NCI-H510A treated with DMSO at 0.1 percent for 48 hours (cell line): ENCODE measurements at regions not wholly inside any gene's neighbourhood (a gene's known extent, or its start where the extent isn't known, plus 50 kb on each side); places are given as distances from the start of the nearest gene placed in this dataset.
"Not testable (repeated sequence)": the region's sequence is repeated elsewhere in the genome, so short reads cannot be mapped to it uniquely, and the experiment has no call there.

Source experiments
- DNase-seq: peaks from one replicate; lab custom pipeline; 2025; lab: John Stamatoyannopoulos, UW

GRCh38 chr13:109398071-109398470 is 388.3 kb downstream of the IRS2 start:
- not testable (repeated sequence) for DNase-seq

DNA sequence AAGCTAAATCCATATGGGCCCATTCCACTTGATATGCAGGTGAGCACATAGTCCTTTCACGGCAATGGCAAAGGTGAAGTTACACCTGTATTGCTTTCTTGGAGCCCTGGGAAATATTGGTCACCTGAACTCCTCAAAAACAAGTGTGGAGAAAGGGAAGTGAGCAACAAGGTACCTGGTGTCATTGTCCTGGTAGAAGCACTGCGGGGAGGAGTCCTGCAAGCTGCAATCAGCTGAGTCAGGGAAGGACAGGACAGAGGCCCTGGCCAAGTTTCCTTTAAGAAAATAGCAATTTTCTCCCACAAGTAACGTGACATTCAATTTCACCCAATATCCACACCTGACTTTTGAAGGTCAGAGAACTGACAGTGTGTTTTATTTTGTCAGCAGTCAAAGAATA is 389.1 kb downstream of the IRS2 start:
- no peak for DNase-seq

GRCh38 chr13:109396266-109396665 is 390.1 kb downstream of the IRS2 start:
- no peak for DNase-seq

GRCh38 chr13:109395014-109395413 is 391.4 kb downstream of the IRS2 start:
- no peak for DNase-seq

DNA sequence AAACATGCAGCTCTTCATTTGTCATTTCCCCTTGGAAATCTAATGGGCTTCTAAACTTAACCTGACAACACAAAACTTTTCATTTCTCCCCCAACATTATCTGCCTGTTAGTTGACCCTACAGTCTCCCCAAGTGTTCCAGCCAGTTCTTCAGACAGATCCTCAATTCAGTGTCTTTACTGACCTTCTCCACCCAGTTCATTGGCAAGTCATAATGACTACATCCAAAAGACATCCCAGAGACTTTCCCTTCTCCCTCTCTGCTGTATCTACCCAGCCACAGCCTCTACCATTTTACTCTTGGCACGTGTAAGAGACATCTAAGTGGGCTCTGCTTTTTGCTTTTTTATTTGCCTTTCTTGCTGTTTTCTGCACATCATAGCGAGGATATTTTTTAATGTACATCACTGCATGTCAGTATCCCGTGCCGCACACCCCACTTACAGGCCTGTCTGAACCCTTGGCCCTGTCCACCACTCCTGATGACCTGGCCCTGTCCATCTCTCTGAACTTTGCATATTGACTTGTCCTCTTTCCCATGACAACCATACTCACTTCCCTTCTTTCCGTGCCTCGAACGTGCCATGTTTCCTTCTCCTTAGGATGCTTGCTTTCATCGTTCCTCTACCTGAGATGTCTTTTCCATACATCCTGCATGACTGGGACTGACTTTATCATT is 391.9 kb downstream of the IRS2 start:
- no peak for DNase-seq

- DNase-seq: no peak
Measured at GRCh38 chr13:109393045-109393444, 393.3 kb downstream of the IRS2 start.

DNA sequence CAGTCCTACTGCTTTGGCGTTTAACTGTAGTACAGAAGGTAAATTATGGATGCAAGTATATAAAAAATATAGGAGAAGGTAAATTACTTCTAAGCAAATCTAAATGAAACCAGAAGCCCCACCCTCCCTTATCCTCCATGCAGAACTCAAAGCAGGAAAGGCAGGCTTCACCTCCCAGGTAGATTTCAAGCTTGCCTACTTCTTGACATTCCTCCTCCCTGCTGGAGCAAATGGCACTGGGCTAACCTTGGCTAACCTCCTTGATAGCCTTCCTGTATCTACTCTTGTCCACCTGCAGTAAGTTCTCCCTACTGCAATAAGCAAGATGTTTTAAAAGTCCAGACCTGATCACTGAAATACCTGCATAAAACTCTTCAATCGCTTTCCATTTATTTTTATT is 396.0 kb downstream of the IRS2 start:
- DNase-seq: no peak

DNA sequence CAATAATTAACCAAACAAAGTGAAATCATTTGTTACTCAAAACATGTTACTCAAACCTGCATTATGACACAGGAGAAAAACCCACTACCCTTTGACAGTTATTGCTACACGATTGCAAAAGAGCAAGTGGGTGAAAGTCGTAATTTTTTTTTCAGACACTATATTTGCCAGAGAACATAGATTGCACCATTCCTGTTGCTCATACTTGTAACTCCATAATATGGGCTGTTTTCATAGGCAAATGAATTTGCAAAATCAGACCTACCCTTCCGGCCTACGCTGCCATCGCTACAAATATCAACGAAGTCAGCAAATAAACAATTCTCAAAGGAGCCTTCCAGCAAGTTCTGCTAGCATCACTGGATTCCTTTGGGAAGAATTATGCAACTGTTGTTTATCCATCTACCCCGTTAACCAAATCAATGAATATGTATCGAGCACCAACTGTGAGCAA is 396.5 kb downstream of the IRS2 start:
- no peak for DNase-seq

GRCh38 chr13:109389456-109389855 is 396.9 kb downstream of the IRS2 start:
- DNase-seq: no peak

DNA sequence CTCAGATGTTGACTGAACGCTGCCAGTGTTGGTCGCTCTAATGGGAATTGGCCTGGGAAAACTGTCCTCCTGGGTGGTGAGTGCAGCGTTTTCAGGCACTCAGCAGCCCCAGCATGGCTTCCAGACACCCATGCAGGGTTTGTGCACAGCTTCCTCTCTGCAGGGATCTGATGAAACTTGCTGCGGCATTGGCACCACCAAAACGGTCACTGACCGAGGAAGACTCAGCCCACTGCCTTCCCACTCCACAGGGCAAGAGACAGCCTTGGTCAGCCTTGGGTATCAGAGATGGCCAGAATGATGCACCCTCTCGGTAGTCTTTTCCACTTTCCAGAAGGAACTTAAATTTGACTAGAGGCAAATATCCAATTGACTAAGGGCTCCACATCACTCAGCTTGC is 398.9 kb downstream of the IRS2 start:
- no peak for DNase-seq

- DNase-seq: no peak
Measured at GRCh38 chr13:109385242-109385560, 401.2 kb downstream of the IRS2 start.

DNA sequence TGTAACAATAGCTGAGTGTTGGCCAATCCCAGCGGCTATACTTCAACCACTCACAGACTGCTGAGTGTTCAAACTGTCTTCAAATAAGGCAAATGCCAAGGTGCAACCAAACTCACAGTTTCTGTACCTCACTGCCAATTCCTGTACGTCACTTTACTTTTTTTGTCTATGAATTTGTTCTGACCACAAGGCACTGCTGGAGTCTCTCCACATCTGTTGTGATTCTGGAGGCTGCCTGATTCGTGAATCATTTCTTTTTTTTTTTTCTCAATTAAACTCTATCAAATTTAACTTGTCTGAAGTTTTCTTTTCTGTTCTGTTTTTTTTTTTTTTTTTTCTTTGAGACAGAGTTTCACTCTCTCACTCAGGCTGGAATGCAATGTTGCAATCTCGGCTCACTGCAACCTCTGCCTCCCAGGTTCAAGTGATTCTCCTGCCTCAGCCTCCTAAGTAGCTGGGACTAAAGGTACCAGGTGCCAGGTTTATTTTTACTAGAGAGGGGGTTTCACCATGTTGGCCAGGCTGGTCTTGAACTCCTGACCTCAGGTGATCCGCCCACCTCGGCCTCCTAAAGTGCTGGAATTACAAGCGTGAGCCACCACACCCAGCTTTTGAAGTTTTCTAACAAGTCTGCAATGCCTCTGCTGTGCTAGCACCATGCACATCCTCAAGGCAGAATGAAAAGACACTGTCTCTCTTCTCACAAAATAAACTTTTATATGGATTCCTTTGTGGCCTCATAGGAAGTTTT is 401.7 kb downstream of the IRS2 start:
- no peak for DNase-seq

DNA sequence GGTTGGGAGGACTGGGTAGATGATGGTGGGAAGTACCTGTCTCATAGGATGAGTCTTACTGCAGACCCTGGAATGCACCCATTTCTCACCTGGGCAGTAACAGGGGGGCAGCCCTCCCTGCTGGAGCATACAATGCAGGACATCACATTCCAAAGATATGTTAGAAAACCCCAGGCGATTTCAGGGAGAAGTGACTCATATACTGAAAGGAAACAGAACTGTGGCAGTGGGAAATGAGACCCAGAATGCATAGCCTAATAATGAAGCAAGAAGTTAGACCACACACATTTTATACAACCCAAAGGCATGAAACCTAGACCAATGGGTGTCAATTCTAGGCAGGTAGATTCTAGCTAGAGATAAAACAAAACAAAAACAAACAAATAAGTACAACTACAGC is 402.7 kb downstream of the IRS2 start:
- no peak for DNase-seq

GRCh38 chr13:109381546-109382180 is 404.7 kb downstream of the IRS2 start:
- DNase-seq: no peak

DNA sequence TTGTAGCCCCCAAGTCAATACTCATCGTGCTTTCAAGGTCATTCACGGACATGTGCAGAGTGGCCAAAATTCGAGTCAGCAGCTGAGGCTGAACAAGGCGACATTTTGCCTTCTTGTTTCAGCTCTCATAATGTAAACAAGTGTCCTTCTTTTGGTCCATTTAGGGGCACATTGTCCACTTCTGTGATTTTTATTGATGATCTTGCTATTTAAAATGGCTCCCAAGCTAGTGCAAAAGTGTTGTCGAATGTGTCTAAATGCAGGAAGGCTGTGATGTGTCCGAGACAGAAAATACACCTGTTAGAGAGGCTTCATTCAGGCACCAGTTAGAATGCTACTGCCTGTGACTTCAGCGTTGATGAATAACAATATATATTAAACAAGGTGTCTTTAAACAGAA is 405.9 kb downstream of the IRS2 start:
- no peak for DNase-seq

DNA sequence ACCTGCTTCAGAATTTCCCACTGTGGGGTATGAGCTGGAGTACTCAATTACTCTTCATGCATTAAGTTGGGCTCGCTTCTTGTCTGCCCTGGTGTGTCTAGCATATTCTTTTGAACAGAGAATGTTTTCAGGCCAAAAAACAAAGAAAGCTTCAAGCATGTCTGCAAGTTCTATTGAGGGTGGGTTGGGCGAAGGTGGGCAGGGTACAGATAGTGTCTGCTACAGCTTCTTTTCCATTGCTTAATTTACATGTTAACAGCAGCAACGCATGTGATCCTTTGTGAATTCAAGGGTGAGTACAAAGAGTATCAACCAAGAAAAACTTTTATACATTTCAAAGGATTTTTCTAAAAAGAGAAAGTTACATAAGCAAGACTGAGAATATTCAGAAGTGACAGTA is 406.5 kb downstream of the IRS2 start:
- no peak for DNase-seq

DNA sequence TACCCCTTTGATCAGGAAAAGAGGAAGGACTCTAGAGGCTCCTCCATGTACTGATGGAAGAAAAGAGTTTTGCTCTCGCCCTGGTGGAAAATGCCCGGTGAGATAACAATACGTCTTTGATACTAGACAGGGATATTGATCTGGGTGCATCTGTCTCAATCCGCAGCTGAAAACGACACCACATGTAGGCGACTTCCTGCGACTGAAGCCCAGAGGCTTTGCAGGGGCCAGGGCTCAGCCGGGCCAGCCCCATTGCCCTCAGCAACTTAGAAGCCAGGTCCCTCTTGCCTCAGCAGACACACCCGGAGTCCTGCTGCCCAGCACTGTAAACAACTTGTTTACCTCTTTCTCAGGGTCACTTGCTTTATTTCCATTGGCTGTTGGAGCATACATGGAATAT is 409.4 kb downstream of the IRS2 start:
- no peak for DNase-seq

GRCh38 chr13:109374609-109375200 is 411.7 kb downstream of the IRS2 start:
- DNase-seq: no peak

DNA sequence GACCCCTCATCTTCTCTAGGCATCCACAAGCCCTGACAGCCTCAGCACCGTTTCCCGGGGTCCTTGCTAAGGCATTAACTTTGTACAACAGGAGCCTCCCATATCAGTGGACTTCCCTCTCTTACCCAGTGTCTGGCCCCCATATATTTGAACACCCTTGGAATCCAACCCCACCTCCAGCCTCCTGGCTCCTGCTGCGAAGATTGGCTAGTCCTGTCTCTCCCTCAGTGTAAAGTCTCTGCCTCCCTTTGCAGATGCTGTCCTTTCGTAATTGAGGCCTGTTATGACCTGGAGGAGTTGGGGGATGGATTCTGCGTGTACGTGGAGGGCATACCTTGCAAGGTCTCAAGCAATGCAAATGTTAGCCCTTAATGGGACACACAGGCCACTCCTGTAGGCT is 413.7 kb downstream of the IRS2 start:
- DNase-seq: no peak

DNA sequence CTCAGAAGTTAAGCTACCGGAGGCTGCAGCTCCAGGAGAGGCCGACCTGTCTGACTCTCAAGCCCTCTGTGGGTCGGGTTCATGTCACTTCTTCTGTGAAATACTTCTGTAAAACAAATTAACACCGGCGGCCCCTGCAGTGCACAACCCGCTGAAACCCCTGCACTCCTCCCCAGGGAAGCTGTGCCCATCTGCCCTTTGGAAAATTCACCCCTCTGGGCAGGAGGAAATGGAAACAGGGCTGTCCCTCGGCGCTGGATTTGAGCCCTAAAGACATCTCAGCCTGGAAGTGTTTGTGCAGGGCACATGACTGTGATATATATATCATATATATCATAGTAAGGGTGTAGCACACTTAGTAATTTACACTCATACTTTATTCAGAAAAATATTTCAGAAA is 415.3 kb downstream of the IRS2 start:
- DNase-seq: no peak

- DNase-seq: no peak
Measured at GRCh38 chr13:109370496-109370895, 415.9 kb downstream of the IRS2 start.

- DNase-seq: no peak
Measured at GRCh38 chr13:109369353-109370052, 416.9 kb downstream of the IRS2 start.
